H1 (cell line): ENCODE measurements at regions not wholly inside any gene's neighbourhood (a gene's known extent, or its start where the extent isn't known, plus 50 kb on each side); places are given as distances from the start of the nearest gene placed in this dataset.

Source experiments
- CTCF ChIA-PET: fragments of 300-600 bp; sonication (Branson Sonifier 250); formaldehyde crosslinking; loops from one replicate; lab custom pipeline; 2021; ENCODE audit not compliant: partially characterized antibody; lab: Charles Lee
- POLR2A ChIA-PET: fragments of 300-600 bp; sonication (Branson Sonifier 250); formaldehyde crosslinking; loops from one replicate; lab custom pipeline; 2021; ENCODE audit warnings: inconsistent platforms; ENCODE audit not compliant: partially characterized antibody; lab: Charles Lee
- DNase-seq, 2 experiments: peaks; one replicate each; pipeline versions ENCODE4 v3.0.0 to v3.0.0-alpha.2; 2010 to 2022; ENCODE audit warnings: low spot score in 2 of 2, low read depth in 1 of 2, mixed read lengths in 1 of 2
- FAIRE-seq: peaks from 2 replicates; lab custom pipeline; 2011; peaks lifted over from hg19 to GRCh38; lab: Jason Lieb, UNC
- H2AFZ ChIP-seq: 2 replicates; pipeline ENCODE4 v1.8.1; 2012; ENCODE audit warnings: low read length, inconsistent platforms
- H2AK5ac ChIP-seq: 2 replicates; pipeline ENCODE4 v1.6.1; 2013; ENCODE audit warnings: low read depth, low read length
- H2BK120ac ChIP-seq: replicated peaks from 2 replicates; pipeline ENCODE3; 2013; ENCODE audit warnings: low read depth, low read length, inconsistent platforms
- H2BK12ac ChIP-seq: 2 replicates; pipeline ENCODE4 v1.6.1; 2013; ENCODE audit warnings: low read depth, low read length
- H2BK15ac ChIP-seq: 2 replicates; pipeline ENCODE4 v1.6.1; 2013; ENCODE audit warnings: low read length
- H2BK20ac ChIP-seq: 2 replicates; pipeline ENCODE4 v1.6.1; 2013; ENCODE audit warnings: low read length
- H2BK5ac ChIP-seq: 2 replicates; pipeline ENCODE4 v1.6.1; 2013; ENCODE audit warnings: low read depth, low read length
- H3K14ac ChIP-seq: 2 replicates; pipeline ENCODE4 v1.6.1; 2013; ENCODE audit warnings: inconsistent platforms; ENCODE audit not compliant: insufficient read length
- H3K18ac ChIP-seq: 2 replicates; pipeline ENCODE4 v1.6.1; 2013; ENCODE audit warnings: low read length; ENCODE audit errors: extremely low read depth
- H3K23ac ChIP-seq: 2 replicates; pipeline ENCODE4 v1.6.1; 2013; ENCODE audit warnings: inconsistent platforms; ENCODE audit not compliant: insufficient read length
- H3K23me2 ChIP-seq: 2 replicates; pipeline ENCODE4 v1.6.1; 2013; ENCODE audit warnings: low read depth, low read length
- H3K27ac ChIP-seq: 2 replicates; pipeline ENCODE4 v1.6.1; 2011; ENCODE audit warnings: low read depth, low read length, inconsistent platforms
- H3K27me3 ChIP-seq, 4 experiments: replicated peaks in 1 of 4; 1 replicate in 1 of 4; 2 replicates in 3 of 4; pipeline versions ENCODE4 v1.6.1 to v1.8.1; 2011 to 2013; ENCODE audit warnings: low read length in 3 of 4, mild to moderate bottlenecking in 3 of 4, inconsistent platforms in 2 of 4, mixed read lengths in 2 of 4, moderate library complexity in 1 of 4; ENCODE audit not compliant: control insufficient read depth in 3 of 4, insufficient read depth in 3 of 4; ENCODE audit errors: extremely low read depth in 1 of 4
- H3K36me3 ChIP-seq, 4 experiments: 2 replicates each; pipeline versions ENCODE4 v1.6.1 to v1.8.1; 2011 to 2013; ENCODE audit warnings: mild to moderate bottlenecking in 4 of 4, low read length in 3 of 4, moderate library complexity in 2 of 4, control low read depth in 1 of 4, inconsistent platforms in 1 of 4; ENCODE audit not compliant: insufficient read depth in 4 of 4, control insufficient read depth in 2 of 4
- H3K4ac ChIP-seq: replicated peaks from 2 replicates; pipeline ENCODE3; 2013; ENCODE audit warnings: low read length, low read depth, mixed read lengths, inconsistent platforms; ENCODE audit not compliant: insufficient read length
- H3K4me1 ChIP-seq, 4 experiments: replicated peaks in 1 of 4; 1 replicate in 1 of 4; 2 replicates in 3 of 4; pipeline versions ENCODE4 v1.6.1 to v1.8.1; 2011 to 2013; ENCODE audit warnings: low read length in 3 of 4, inconsistent platforms in 2 of 4, mixed read lengths in 1 of 4; ENCODE audit not compliant: insufficient read depth in 4 of 4, control insufficient read depth in 3 of 4
- H3K4me2 ChIP-seq, 2 experiments: 2 replicates each; pipeline versions ENCODE4 v1.6.1 to v1.8.1; 2011 to 2013; ENCODE audit warnings: low read depth in 2 of 2, low read length in 2 of 2, control low read depth in 1 of 2, inconsistent platforms in 1 of 2, mild to moderate bottlenecking in 1 of 2; ENCODE audit not compliant: insufficient read depth in 1 of 2
- H3K4me3 ChIP-seq, 4 experiments: fragments of 200-600, 300-600 bp in 1 of 4; sonication (generic), shearing (Covaris generic), sonication (Bioruptor Twin) in 1 of 4; 2 replicates each; pipeline versions ENCODE4 v1.5.1 to v1.8.1; 2011 to 2016; ENCODE audit warnings: low read length in 4 of 4, low read depth in 3 of 4, control low read depth in 2 of 4, inconsistent platforms in 2 of 4, mild to moderate bottlenecking in 2 of 4, mixed read lengths in 1 of 4, moderate library complexity in 1 of 4; ENCODE audit not compliant: insufficient read depth in 2 of 4; ENCODE audit errors: extremely low read depth in 1 of 4
- H3K56ac ChIP-seq: replicated peaks from 2 replicates; pipeline ENCODE3; 2013; ENCODE audit warnings: low read depth, mild to moderate bottlenecking, mixed read lengths, low read length, inconsistent platforms; ENCODE audit not compliant: insufficient read length
- H3K79me1 ChIP-seq: 2 replicates; pipeline ENCODE4 v1.6.1; 2013; ENCODE audit warnings: low read depth, low read length, control low read depth
- H3K79me2 ChIP-seq, 2 experiments: 2 replicates each; pipeline versions ENCODE4 v1.6.1 to v1.8.1; 2012 to 2013; ENCODE audit warnings: low read length in 2 of 2, mild to moderate bottlenecking in 2 of 2, inconsistent platforms in 1 of 2; ENCODE audit not compliant: insufficient read depth in 2 of 2, control insufficient read depth in 1 of 2
- H3K9ac ChIP-seq, 4 experiments: replicated peaks in 1 of 4; 1 replicate in 1 of 4; 2 replicates in 3 of 4; pipeline versions ENCODE4 v1.6.1 to v1.8.1; 2011 to 2013; ENCODE audit warnings: low read depth in 3 of 4, low read length in 3 of 4, control low read depth in 2 of 4, mild to moderate bottlenecking in 2 of 4, moderate library complexity in 2 of 4, inconsistent platforms in 1 of 4; ENCODE audit errors: extremely low read depth in 1 of 4
- H3K9me3 ChIP-seq, 2 experiments: 2 replicates each; pipeline versions ENCODE4 v1.6.1 to v1.8.1; 2012 to 2013; ENCODE audit warnings: mild to moderate bottlenecking in 2 of 2, moderate library complexity in 2 of 2, control low read depth in 1 of 2, inconsistent platforms in 1 of 2, low read depth in 1 of 2, low read length in 1 of 2, mixed read lengths in 1 of 2; ENCODE audit not compliant: insufficient read depth in 2 of 2
- H4K20me1 ChIP-seq, 2 experiments: replicated peaks in 1 of 2; 2 replicates each; pipeline versions ENCODE3 to v1.8.1; 2011 to 2013; ENCODE audit warnings: inconsistent platforms in 2 of 2, low read length in 2 of 2, mild to moderate bottlenecking in 1 of 2; ENCODE audit not compliant: insufficient read depth in 2 of 2, control insufficient read depth in 1 of 2
- H4K5ac ChIP-seq: 2 replicates; pipeline ENCODE4 v1.6.1; 2013; ENCODE audit warnings: low read length, low read depth, mixed read lengths, inconsistent platforms; ENCODE audit not compliant: insufficient read length
- H4K8ac ChIP-seq: 2 replicates; pipeline ENCODE4 v1.8.0; 2013; ENCODE audit warnings: mild to moderate bottlenecking, moderate library complexity, low read length, inconsistent platforms; ENCODE audit not compliant: insufficient read depth; ENCODE audit errors: extremely low read depth
- H4K91ac ChIP-seq: replicated peaks from 2 replicates; pipeline ENCODE3; 2013; ENCODE audit warnings: low read length, mixed read lengths, inconsistent platforms; ENCODE audit not compliant: insufficient read length
- CBX5 ChIP-seq: fragments of 300-800, 300-1000 bp; sonication (generic); IDR thresholded peaks from 2 replicates; pipeline ENCODE4 v1.7.1; 2016; ENCODE audit warnings: antibody characterized with exemption, low read length, low read depth
- MAFK ChIP-seq: IDR thresholded peaks from 2 replicates; pipeline ENCODE4 v1.6.1; 2012; ENCODE audit warnings: low read depth, mild to moderate bottlenecking, improper control_type of control experiment, low read length
- NRF1 ChIP-seq: IDR thresholded peaks from 2 replicates; pipeline ENCODE4 v1.6.1; 2011; ENCODE audit warnings: mild to moderate bottlenecking, low read depth, low read length, improper control_type of control experiment
- PHF8 ChIP-seq: fragments of 200-600 bp; sonication (generic); conservative IDR thresholded peaks from 2 replicates; pipeline ENCODE4 v1.7.1; 2012; ENCODE audit warnings: low read depth, mild to moderate bottlenecking, inconsistent platforms, low read length, moderate library complexity
- WGBS, 2 experiments: shearing (Covaris generic) in 1 of 2; methylation state at CpG; one replicate each; pipeline versions ENCODE4 v1.1.6 to v1.1.7; 2013 to 2015; ENCODE audit warnings: low lambda C conversion rate in 2 of 2, mixed read lengths in 2 of 2, inconsistent platforms in 1 of 2, low coverage in 1 of 2, missing lambda C conversion rate in 1 of 2; ENCODE audit not compliant: insufficient replicate concordance in 2 of 2, insufficient coverage in 1 of 2, insufficient read length in 1 of 2; ENCODE audit errors: extremely low coverage in 1 of 2, missing lambda C conversion rate in 1 of 2; 5-methylcytosine and 5-hydroxymethylcytosine counted together

DNA sequence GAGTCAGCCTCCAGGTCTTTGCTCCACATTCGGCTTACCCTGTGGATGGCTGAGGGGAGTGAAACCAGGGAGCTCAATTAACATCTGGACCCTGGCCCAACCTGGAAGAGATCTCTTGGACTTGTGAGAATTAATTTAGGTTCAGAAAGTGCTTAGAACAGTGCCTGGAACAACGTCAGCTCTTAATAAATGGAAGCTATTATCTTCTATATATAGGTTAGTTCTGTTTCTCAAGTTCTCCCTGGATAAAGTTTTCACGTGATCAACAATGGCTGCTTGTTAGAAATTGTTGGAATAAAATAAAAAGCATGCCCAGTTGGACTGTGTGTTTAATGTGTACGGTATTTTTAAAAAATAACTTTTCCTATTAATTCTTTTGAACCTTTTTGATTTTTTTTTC is 80.8 kb downstream of the TRIML1 start:
- DNase-seq: no peak
- no peak overlapping the region for H3K18ac ChIP-seq

More for the DNA sequence above, 80.8 kb downstream of the TRIML1 start:
- no peak overlapping the region for H2AK5ac ChIP-seq
- no peak overlapping the region for H3K4ac ChIP-seq
- ChIA-PET POLR2A (interaction anchor here (0.9 kb wide), 1 partner anchor 225 kb away, joined by 3 read pairs; the partner anchor contains the start of gene ZFP42), CTCF (interaction anchor here (0.9 to 1.1 kb wide), 2 partner anchors 10 to 34 kb away, joined by 3 read pairs; no protein-coding TSS in a partner anchor)
- no peak overlapping the region for H4K5ac ChIP-seq
- H3K27me3 ChIP-seq: no peaks in the 10 kb centered on the region
- no peak overlapping the region for H3K27ac ChIP-seq
- no peak overlapping the region for H2BK5ac ChIP-seq
- no peaks in the 10 kb centered on the region for H3K79me2 ChIP-seq
- H2BK15ac ChIP-seq: no peak overlapping the region
- no peak overlapping the region for H3K4me2 ChIP-seq
- TF ChIP-seq MAFK (no peak), PHF8 (no peak), CBX5 (no peak), NRF1 (no peak)
- no peaks in the 10 kb centered on the region for H4K20me1 ChIP-seq
- H2BK120ac ChIP-seq: no peak overlapping the region
- no peak overlapping the region for H4K91ac ChIP-seq
- no peaks in the 10 kb centered on the region for H3K23me2 ChIP-seq
- 87% methylated on average over 4 of the region's 4 CpGs; no CpG with 5 or more reads in 1 of the 2 experiments for WGBS, 2 experiments
- no peak overlapping the region for H3K23ac ChIP-seq
- no peak overlapping the region for H3K14ac ChIP-seq
- H3K4me1 ChIP-seq: 0 out of 7 replicates have a peak, but pooled peaks cover 0 to 3% (median 0%) of the 10 kb centered on the region in 4 experiments
- no peak overlapping the region for H2BK20ac ChIP-seq
- H3K79me1 ChIP-seq: no peaks in the 10 kb centered on the region
- no peaks in the 10 kb centered on the region for H3K36me3 ChIP-seq
- no peak overlapping the region for H3K4me3 ChIP-seq
- no peaks in the 10 kb centered on the region; a peak in 1 of 4 replicates for H3K9me3 ChIP-seq
- no peak overlapping the region; the same call in 1 of the 2 replicates for H2BK12ac ChIP-seq
- H4K8ac ChIP-seq: no peak overlapping the region
- FAIRE-seq: no peak
- H2AFZ ChIP-seq: no peak overlapping the region
- no peak overlapping the region for H3K9ac ChIP-seq
- no peak overlapping the region for H3K56ac ChIP-seq
